ENCODE measurements at regions not wholly inside any gene's neighbourhood (a gene's known extent, or its start where the extent isn't known, plus 50 kb on each side); places are given as distances from the start of the nearest gene placed in this dataset.

- no peak for TF ChIP-seq CTCF (IDR thresholded peaks at IDR 0.05)
- no peak for TF ChIP-seq POLR2A (IDR thresholded peaks at IDR 0.05)
- 88 to 96% methylated on average over 3 of the region's 3 CpGs for WGBS, 2 donors
- intact Hi-C loops (cut with DNase I; ENCODE audit: low total_unique reads), result no loop called here
- no peak overlapping the region for H3K4me3 ChIP-seq (ENCODE audit: low read depth, poor library complexity, severe bottlenecking)
- DNase-seq (ENCODE audit: low spot score in 2 of 2), result no peak
Measured at GRCh38 chr4:156251373-156252065, 297.9 kb upstream of the CTSO start.

GRCh38 chr4:156248917-156249316 lies 295.3 kb upstream of the CTSO start:
- TF ChIP-seq POLR2A (IDR thresholded peaks at IDR 0.05) (no peak), CTCF (IDR thresholded peaks at IDR 0.05) (no peak)
- DNase-seq (ENCODE audit: low spot score in 2 of 2), result no peak
- 69 to 83% methylated on average over 3 of the region's 3 CpGs for WGBS, 2 donors
- intact Hi-C loops (cut with DNase I; ENCODE audit: low total_unique reads), result no loop called here
- no peak overlapping the region for H3K4me3 ChIP-seq (ENCODE audit: low read depth, poor library complexity, severe bottlenecking)

GRCh38 chr4:156247470-156247869 lies 293.8 kb upstream of the CTSO start:
- H3K4me3 ChIP-seq (ENCODE audit: low read depth, poor library complexity, severe bottlenecking), result no peak overlapping the region
- DNase-seq (ENCODE audit: low spot score in 2 of 2), result no peak
- intact Hi-C loops (cut with DNase I; ENCODE audit: low total_unique reads), result no loop called here
- no peak for TF ChIP-seq POLR2A (IDR thresholded peaks at IDR 0.05)
- no peak for TF ChIP-seq CTCF (IDR thresholded peaks at IDR 0.05)
- 40 to 46% methylated on average over 2 of the region's 2 CpGs for WGBS, 2 donors

GRCh38 chr4:156243015-156243414 lies 289.3 kb upstream of the CTSO start:
- DNase-seq (ENCODE audit: low spot score in 2 of 2), result no peak
- no peak overlapping the region for H3K4me3 ChIP-seq (ENCODE audit: low read depth, poor library complexity, severe bottlenecking)
- intact Hi-C loops (cut with DNase I; ENCODE audit: low total_unique reads), result no loop called here
- TF ChIP-seq POLR2A (IDR thresholded peaks at IDR 0.05) (no peak), CTCF (IDR thresholded peaks at IDR 0.05) (no peak)
- 86 to 91% methylated on average over 4 of the region's 4 CpGs for WGBS, 2 donors

- intact Hi-C loops (cut with DNase I; ENCODE audit: low total_unique reads), result no loop called here
- DNase-seq (ENCODE audit: low spot score in 2 of 2), result no peak
- 44 to 59% methylated on average over 4 of the region's 4 CpGs for WGBS, 2 donors
- no peak overlapping the region for H3K4me3 ChIP-seq (ENCODE audit: low read depth, poor library complexity, severe bottlenecking)
- TF ChIP-seq POLR2A (IDR thresholded peaks at IDR 0.05) (no peak), CTCF (IDR thresholded peaks at IDR 0.05) (no peak)
Measured at GRCh38 chr4:156242390-156242789, 288.7 kb upstream of the CTSO start.

GRCh38 chr4:156241896-156242295 lies 288.2 kb upstream of the CTSO start:
- intact Hi-C loops (cut with DNase I; ENCODE audit: low total_unique reads), result no loop called here
- 57 to 69% methylated on average over 2 of the region's 2 CpGs for WGBS, 2 donors
- TF ChIP-seq CTCF (IDR thresholded peaks at IDR 0.05), result no peak
- TF ChIP-seq POLR2A (IDR thresholded peaks at IDR 0.05), result no peak

More at GRCh38 chr4:156241896-156242295, 288.2 kb upstream of the CTSO start:
- no peak for DNase-seq (ENCODE audit: low spot score in 2 of 2)
- no peak overlapping the region for H3K4me3 ChIP-seq (ENCODE audit: low read depth, poor library complexity, severe bottlenecking)

All from lower leg skin (tissue), 4 donors.